HUDEP-2 (cell line): ENCODE measurements at regions not wholly inside any gene's neighbourhood (a gene's known extent, or its start where the extent isn't known, plus 50 kb on each side); places are given as distances from the start of the nearest gene placed in this dataset.
"Not testable (repeated sequence)": the region's sequence is repeated elsewhere in the genome, so short reads cannot be mapped to it uniquely, and the experiment has no call there.

Experiments used
- DNase-seq, 76 experiments: peaks; one replicate each; lab custom pipeline; 2025; ENCODE audit not compliant: unreplicated experiment in 76 of 76; lab: John Stamatoyannopoulos, UW

DNA sequence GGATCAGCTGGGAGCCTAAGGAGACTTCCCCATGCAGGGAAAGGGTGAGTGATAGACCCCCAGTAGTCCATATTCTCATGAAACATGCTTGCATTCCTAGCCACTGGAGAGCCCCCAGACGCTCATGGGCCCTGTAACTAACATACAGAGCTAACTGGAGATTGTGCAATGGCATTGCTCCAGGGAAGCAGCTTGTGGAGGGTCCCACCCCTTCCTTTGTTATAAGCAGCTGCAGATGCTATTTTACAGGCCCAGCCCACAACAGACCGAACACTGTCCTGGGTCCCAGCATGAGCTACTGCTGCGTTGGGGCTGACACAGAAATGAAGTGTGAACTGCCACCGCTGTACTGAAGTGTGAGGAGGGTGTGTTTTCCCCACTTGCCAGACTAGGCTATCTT lies 1465.7 kb upstream of the DIAPH2 start:
- DNase-seq = no peak

DNA sequence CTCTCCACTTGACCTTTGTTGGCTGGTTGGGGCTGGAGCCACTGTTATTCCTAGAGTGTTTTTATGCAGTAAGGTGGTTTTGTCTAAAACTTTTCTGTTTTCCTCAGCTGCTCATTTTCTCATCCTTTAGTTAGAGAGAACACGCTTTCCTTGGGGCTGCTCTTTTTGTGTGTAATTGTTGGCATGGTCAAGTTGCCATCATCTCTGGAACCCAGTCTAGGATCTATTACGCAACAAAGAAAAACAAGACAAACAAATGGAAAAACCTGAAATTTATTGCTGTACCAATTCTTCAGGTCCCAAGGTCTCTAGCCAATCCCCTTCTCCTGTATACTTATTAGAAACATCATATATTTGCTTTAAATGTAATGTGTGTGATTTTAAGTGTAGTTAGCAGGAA lies 1436.3 kb upstream of the DIAPH2 start:
- no peak for DNase-seq

DNA sequence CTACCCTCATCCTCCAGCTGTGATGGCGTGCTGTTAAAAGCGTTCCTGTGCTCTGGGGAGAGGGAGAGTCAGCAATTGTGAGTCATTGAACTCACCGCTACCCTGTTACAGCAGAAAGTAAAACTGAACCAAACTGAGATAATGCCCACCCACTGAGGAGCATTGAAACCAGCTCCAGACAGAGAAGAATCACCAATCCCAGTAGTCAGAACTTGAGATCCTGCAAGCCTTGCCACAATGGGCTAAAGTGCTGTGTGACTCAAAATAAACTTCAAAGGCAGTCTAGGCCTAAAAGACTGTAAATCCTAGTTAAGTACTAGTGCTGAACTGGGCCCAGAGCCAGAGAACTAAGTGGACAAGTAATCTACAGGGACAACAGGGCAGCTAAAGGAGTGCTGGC lies 1394.2 kb upstream of the DIAPH2 start:
- DNase-seq = no peak

DNA sequence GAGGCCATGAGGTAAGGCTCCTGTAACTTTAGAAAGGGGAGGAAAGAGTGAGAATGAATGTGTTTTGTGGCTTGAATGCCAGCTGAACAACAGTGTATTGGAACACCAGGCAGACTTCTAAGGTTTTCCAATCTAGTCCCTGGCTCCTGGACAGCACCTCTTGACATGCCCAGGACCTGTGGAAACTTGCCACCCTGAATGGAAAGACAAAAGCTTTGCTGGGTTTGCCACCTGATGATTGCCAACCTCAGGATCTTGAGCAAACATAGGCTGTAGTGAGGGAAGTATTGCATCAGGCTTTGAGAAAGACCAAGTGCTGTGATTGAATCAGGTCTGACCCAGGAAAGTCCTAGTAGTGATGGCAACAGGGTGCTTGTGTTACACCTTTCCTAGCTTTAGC lies 1393.1 kb upstream of the DIAPH2 start:
- DNase-seq = no peak

DNA sequence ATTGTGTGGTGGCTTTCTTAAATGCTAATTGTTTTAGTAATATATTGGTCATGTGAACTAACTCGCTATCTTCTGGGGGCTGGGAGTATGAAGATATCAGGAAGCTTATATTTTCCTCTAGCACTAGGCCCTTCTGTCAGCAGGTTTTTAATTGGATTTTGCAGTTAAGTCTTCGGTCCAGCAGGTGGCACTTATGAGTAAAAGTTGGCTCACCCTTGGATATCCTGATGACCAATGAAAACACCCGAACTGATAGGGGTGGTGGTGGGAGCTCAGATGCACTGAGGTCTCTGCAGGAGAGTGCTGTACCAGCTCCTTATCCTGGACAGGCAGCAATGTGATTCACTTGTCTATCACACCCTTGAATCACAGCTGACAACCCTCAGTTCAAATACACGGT lies 1365.8 kb upstream of the DIAPH2 start:
- peak in 1 of 76 experiments; percentile 5 for DNase-seq

DNA sequence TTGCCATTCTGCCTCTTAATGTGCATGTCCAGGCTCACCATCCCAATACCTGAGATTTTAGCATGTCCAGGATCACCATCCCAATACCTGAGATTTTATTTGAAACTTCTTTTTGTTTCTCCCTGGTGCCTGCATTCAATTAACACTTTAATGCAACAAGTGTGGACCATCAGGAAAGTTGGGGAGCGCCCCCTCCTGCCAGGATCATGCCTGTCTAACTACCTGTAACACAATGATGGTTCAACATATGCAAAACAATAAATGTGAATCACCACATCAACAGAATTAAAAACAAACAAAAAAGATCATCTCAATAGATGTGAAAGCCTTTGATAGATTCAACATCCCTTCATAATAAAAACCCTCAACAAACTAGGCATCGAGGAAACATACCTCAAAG lies 1359.5 kb upstream of the DIAPH2 start:
- DNase-seq = no peak

DNA sequence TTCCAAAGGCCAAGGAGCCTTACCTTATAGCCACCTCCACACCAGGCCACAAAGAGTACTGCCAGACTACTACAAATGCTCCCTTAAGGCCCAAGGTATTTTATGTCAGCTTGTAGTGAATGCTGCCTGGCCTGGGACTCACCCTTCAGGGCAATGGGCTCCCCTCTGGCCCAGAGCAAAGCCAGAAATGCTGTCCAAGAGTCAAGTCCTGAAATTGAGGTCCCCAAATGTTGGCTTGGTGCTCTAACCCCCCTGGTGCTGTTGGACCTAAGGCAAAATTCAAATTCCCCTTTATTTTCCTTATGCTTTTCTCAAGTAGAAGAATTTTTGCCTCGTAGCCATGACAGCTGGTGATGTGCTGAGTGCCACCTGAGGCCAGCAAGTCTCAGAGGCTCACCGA lies 1354.3 kb upstream of the DIAPH2 start:
- DNase-seq = no peak

DNA sequence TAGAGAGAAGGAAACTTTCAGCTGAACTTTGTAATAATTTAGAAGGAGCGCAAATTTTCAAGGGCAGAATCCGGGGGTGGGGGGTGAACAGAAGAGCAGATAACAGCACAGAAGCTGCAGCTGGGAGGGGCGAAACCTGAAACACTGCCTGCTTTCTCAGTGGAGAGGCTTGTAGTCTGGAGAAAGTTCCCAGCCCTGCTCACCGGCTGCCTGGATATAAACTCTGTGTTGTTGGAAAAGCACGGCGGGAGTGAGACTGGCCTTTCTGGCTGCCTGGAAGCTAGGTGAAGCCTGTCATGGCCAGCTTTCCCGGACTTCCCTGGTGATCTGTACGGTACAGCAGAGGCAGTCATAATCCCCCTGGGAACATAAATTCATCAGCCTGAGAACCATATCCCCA lies 1352.1 kb upstream of the DIAPH2 start:
- DNase-seq = no peak

DNA sequence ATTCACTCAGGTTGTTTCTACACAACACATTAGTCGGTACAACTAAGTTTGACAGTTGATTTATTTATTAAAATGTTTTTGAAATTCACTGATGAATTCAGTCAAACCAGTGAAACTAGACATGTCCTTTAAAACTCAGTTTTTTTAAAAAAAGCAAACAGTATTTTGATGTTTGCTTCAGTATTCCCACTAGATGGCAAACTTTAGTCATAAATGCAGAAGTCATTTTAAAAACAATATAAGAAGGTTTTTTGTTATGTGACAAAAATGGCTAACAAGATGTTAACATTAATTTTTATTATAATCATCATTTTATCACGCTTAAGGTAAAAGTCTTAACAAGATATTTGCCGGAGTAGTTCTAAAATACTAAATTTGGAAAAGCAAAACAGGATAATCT lies 1337.8 kb upstream of the DIAPH2 start:
- DNase-seq = no peak

DNA sequence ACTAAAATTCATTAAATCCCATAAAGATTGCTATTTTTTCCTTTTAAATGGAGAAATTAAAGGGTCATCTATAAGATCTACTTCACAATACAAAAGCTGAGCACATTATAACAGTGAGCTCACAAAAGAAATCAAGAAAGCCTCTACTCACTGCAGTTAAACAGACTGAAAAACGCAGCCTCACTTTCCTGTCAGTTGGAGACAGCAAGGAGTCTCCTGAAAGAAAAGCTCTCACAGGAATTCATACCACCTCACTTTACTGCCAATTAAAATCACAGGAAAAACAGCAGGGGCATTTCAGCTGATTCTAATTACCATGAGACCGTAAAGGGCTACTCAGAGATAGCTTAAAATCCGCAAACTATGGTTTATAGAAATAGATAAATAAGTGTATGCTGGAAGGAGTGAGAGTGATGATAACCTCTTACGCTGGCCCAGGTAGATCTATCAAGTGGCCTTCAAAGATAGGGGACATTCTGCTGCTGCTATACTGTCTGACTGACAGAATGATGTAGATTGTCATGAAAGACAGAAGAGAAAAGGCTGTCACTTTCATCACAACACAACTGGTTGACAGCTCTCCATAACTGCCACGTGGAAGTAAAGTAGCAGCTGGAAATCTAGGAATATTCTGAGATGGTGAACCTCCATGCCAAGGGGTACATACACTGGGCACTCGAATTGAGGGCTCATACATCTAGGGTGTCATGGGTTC lies 1333.7 kb upstream of the DIAPH2 start:
- DNase-seq = no peak

DNA sequence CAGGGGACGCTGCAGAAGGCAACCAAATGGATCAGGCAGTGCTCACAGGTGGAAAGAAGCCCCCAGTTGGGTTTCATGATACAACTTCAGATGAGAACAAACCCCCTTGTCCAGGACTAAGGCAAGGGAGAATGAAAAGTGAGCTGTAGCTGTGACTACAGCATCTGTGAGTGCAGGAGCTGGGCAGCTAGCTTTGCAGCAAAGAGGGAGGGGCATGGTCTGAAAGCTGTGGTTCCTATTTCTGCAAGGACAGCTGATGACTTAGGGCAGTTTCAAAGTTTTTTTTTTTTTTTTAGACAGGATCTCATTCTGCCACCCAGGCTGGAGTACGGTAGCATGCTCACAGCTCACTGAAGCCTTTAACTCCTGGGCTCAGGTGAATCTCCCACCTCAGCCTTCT lies 1317.4 kb upstream of the DIAPH2 start:
- no peak for DNase-seq

DNA sequence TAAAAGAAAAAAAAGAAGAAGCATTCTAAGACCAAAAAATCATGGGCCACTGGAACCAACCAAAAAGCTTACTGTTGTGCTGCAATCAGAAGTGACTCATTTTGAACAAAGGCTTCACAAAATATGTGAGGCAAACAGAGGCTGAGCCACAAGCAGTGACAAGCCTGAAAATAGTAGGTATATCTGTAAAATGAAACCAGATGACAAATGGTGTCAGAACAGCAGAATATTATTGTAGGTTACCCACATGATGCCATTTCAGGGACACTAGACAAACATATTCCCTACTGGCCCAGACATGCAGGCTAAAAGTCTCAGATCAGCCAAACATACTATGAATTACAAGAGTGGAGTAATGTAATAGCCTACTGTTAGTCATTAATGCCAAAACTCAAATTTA lies 1301.8 kb upstream of the DIAPH2 start:
- DNase-seq = no peak

DNA sequence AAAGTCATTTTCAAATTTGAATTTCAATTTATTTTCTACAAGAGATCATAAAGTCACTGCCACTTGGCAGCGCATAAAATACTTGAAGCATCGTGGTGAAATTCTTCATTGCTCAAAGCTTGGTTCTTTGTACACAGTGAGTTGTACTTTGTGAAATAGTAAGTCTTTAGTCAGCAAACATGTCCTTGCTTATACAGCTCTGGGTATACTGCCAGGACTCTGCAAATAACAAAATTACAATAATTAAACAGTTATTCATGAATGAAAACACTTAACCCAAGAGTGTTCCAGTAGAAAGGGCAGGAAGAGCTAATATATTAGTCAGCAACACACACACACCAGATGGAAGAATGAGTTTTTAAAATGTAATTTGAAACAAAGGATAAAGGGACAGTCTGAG lies 1300.9 kb upstream of the DIAPH2 start:
- DNase-seq = no peak

DNA sequence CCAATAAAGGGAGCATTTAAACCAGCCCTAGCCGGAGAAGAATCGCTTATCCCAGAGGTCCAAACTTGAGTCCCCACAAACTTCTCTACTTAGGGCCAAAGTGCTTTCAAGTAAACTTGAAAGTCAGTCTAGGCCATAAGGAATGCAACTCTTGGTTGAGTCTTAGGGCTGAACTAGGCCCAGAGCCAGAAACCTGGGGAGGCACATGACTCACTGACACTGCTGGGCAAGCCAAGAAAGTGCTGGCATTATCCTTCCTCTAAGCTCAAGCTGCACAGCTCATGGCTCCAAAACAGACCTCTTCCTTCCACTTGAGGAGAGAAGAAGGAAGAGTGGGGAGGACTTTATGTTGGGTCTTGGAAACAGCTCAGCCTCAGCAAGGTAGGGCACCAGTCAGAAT lies 1257.3 kb upstream of the DIAPH2 start:
- DNase-seq = no peak

DNA sequence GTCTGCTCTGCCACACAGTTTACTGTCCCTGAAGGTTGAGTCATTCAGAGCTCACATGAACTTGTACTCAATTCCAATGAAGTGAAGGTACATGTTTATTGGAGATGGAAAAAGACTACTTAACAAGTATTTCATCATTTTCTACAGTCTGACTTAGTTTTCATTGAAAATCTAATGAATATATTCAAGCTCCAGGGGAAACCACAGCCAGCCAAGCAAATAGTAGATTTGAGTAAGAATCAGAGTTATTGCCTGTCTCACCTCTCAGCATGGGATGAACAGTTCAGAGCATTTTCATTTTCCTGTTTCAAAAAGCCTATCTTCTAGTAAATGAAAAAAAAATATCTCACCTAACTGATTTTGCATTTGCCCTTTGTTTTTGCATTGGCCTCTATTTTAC lies 1249.4 kb upstream of the DIAPH2 start:
- DNase-seq = no peak

DNA sequence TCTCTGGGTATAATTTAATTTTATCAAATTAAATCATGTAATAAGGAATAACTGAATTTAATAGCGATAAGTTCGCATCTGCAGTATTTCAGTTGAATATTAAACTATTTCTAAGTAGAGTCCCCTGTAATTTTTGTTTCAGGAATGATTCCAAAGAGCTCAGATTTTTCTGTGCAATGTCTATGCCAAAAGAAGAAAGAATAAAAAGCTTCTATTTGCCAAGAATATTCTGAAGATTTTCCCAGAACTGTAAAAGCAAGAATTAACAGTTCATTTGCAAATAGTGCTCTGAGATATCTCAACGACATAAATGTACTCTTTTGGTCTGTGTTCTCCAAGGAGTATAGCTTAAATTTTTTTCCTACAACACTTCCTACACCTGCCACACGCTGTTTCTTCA lies 1242.8 kb upstream of the DIAPH2 start:
- DNase-seq = no peak

DNA sequence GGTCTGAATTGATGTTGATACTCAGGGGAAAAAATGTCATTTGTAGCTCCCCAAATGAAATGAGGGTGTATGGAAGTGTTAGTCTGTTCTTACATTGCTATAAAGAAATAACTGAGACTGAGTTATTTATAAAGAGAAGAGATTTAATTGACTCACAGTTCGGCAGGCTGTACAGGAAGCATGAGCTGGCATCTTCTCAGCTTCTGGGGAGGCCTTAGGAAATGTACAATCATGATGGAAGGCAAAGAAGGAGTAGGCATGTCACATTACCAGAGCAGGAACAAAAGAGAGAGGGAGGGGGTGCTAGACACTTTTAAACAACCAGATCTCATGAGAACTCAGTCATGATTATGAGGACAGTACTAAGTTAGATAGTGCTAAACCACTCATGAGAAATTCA lies 1199.9 kb upstream of the DIAPH2 start:
- DNase-seq = no peak

DNA sequence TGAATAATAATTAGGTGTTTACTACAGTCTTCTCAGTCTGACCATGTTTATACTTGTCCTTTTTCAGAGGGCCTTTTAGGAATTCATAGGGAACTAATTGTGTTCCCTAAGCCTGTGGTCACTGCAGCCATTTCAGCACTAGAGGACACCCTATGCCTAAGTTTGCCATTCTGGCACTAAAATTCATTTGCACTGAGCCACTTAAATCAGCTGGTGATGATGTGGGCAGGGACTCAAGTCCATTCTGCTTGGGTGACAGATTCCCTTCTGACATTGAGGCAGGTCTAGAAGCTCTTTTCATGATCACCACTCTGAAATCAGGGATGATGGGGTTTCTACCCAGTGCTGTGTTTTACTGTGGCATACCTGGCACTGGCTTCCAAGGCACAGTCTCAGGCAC lies 1178.9 kb upstream of the DIAPH2 start:
- DNase-seq = peak in 13 of 76 experiments; percentile 0 to 18 (median 0)

DNA sequence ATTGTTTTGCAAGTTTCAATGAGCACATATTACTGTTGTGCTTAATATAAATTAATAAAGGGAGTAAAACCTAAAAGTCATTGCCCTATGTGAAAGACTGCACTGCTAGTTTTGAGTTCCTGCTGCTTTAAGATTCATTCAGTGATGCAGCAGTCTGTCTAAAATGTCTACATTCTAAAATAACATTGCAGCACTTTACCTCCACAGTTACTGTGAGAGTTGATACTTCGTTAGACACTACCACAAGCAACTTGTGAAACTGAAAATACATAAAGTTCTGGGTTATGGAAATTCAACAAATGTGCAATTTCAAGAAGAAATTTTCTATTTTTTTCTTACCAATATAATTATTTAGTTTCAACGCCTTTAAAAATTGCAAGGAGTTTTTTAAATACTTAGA lies 1175.2 kb upstream of the DIAPH2 start:
- no peak for DNase-seq

DNA sequence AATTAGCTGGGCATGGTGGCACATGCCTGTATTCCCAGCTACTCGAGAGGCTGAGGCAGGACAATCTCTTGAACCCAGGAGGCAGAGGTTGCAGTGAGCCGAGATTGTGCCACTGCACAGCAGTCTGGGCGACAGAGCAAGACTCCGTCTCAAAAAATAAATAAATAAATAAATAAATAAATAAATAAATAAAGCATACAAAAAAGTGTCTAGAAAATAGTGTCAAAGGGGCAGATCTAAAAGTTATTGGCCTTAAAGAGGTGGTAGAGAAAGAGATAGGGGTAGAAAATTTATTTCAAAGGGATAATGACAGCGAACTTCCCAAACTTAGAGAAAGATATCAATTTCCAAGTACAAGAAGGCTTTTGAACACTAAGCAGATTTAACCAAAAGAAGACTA lies 1160.6 kb upstream of the DIAPH2 start:
- not testable (repeated sequence) for DNase-seq

DNA sequence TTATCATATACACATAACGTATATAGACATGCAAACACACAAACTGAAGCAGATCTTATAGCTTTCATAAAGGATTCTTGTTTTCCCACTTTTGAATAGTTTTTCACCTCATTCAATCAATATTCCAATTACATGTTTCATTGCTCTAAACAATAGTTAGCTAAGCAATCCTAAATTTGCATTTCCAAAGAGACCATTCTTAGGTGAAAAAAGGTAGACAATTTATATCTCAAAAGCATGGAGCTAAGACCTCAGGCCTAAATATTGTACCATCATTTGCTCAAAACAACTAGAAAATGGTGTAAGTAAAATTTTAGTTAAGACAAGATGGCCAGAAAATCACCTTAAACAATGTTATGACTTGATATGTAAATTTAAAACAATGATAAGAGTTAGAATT lies 1148.5 kb upstream of the DIAPH2 start:
- no peak for DNase-seq

DNA sequence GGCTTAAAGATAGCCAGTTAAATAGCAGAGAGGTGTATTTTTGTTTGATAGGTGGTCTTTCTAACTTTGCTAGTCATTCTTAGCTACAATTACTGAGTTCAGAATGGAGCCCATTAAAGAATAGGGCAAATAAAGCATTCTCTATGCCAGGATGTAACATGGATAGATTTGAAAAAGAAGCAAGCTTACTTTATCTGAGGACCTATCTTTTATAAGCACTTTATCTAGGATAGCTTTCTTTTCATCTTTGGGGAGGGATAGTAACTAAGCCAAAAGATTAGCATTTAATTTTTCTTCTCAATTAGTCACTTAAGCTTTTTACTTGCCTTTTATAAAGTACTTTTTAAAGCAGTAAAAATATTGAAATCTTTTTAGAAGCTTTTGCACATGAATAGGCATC lies 1148.0 kb upstream of the DIAPH2 start:
- no peak for DNase-seq

DNA sequence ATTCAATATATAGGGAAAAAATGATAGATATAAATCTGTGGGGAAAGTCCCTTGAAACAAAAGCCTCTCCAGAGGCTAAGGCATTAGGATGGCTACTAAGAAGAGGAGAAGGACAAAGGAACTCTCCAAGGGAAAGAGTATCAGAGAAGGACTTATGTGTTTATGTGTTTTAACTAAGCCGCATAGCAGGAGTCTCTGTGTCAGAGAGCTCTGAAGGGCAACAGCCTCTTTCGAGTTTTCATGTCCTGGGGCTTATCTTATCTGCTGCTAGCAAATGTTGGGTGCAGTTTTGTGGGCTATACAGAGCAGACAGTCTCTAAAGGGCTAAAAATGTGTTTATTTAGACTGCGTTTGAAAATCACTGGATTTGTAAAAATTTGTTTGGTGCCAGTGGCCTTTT lies 1145.6 kb upstream of the DIAPH2 start:
- DNase-seq = peak in 57 of 76 experiments; percentile 0 to 66 (median 11)
